NCI-H128 (cell line): ENCODE measurements at regions not wholly inside any gene's neighbourhood (a gene's known extent, or its start where the extent isn't known, plus 50 kb on each side); places are given as distances from the start of the nearest gene placed in this dataset.
"Not testable (repeated sequence)": the region's sequence is repeated elsewhere in the genome, so short reads cannot be mapped to it uniquely, and the experiment has no call there.

ENCODE experiments used
- DNase-seq: peaks from one replicate; lab custom pipeline; 2025; ENCODE audit not compliant: unreplicated experiment; lab: John Stamatoyannopoulos, UW

- no peak for DNase-seq
Observed at GRCh38 chr2:136295168-136295567, 177.2 kb upstream of the CXCR4 start.

GRCh38 chr2:136291871-136292270 lies 173.9 kb upstream of the CXCR4 start:
- no peak for DNase-seq

GRCh38 chr2:136290326-136290725 lies 172.4 kb upstream of the CXCR4 start:
- no peak for DNase-seq

GRCh38 chr2:136288249-136288648 lies 170.3 kb upstream of the CXCR4 start:
- DNase-seq, result no peak

GRCh38 chr2:136286423-136286822 lies 168.5 kb upstream of the CXCR4 start:
- DNase-seq, result no peak

- DNase-seq, result no peak
Observed at GRCh38 chr2:136284226-136285119, 166.5 kb upstream of the CXCR4 start.

GRCh38 chr2:136282251-136282650 lies 164.3 kb upstream of the CXCR4 start:
- no peak for DNase-seq

GRCh38 chr2:136281281-136282114 lies 163.5 kb upstream of the CXCR4 start:
- no peak for DNase-seq

- not testable (repeated sequence) for DNase-seq
Observed at GRCh38 chr2:136266346-136266745, 148.4 kb upstream of the CXCR4 start.

GRCh38 chr2:136259551-136259950 lies 141.6 kb upstream of the CXCR4 start:
- no peak for DNase-seq

GRCh38 chr2:136257893-136258292 lies 139.9 kb upstream of the CXCR4 start:
- DNase-seq, result no peak

GRCh38 chr2:136255648-136256461 lies 137.9 kb upstream of the CXCR4 start:
- DNase-seq, result no peak

GRCh38 chr2:136255127-136255526 lies 137.2 kb upstream of the CXCR4 start:
- no peak for DNase-seq

- DNase-seq, result no peak
Observed at GRCh38 chr2:136254681-136255080, 136.7 kb upstream of the CXCR4 start.

- no peak for DNase-seq
Observed at GRCh38 chr2:136253288-136254004, 135.5 kb upstream of the CXCR4 start.

- no peak for DNase-seq
Observed at GRCh38 chr2:136251885-136252585, 134.1 kb upstream of the CXCR4 start.

GRCh38 chr2:136251197-136251884 lies 133.4 kb upstream of the CXCR4 start:
- DNase-seq, result no peak

GRCh38 chr2:136250131-136250530 lies 132.2 kb upstream of the CXCR4 start:
- DNase-seq, result no peak

- DNase-seq, result no peak
Observed at GRCh38 chr2:136248907-136249306, 131.0 kb upstream of the CXCR4 start.
